Endometrium (tissue), 2 donors: ENCODE measurements at regions not wholly inside any gene's neighbourhood (a gene's known extent, or its start where the extent isn't known, plus 50 kb on each side); places are given as distances from the start of the nearest gene placed in this dataset.
A peak's percentile ranks its signal among the peaks of the same experiment; 100 is the strongest.
"Not testable (repeated sequence)": the region's sequence is repeated elsewhere in the genome, so short reads cannot be mapped to it uniquely, and the experiment has no call there.

Source experiments
- FAIRE-seq: peaks from 2 replicates; lab custom pipeline; 2012; peaks lifted over from hg19 to GRCh38; lab: Jason Lieb, UNC
- donor health status: control.
- donor health status: control.

DNA sequence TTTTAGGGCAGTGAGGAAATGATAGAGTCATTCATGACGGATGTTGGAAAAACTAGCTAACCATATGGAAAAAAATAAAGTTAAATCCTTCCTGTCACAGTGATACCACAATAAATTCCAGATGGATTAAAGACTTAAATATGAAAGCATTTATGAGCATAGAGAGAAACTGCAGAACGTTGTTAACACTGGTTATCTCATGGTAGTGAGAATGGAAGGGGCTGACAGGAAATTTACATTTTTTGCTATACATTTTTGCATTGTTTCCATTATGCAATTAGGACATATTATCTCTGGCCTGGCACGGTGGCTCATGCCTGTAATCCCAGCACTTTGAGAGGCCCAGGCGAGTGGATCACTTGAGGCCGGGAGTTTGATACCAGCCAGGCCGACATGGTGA, 130.5 kb upstream of the VOPP1 start:
- not testable (repeated sequence) for FAIRE-seq

DNA sequence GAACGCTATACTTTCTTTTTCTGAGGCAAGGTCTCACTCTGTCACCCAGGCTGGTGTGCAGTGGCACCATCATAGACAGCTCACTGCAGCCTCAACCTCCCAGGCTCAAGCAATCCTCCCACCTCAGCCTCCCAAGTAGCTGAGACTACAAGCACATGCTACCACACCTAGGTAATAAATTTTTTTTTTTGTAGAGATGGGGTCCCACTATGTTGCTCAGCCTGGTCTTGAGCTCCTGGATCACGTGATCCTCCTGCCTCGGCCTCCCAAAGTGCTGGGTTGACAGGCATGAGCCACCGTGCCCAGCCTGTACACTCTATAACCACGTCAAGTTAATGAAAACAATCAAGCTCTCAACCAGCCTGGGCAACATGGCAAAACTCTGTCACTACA, 127.1 kb upstream of the VOPP1 start:
- not testable (repeated sequence) for FAIRE-seq

DNA sequence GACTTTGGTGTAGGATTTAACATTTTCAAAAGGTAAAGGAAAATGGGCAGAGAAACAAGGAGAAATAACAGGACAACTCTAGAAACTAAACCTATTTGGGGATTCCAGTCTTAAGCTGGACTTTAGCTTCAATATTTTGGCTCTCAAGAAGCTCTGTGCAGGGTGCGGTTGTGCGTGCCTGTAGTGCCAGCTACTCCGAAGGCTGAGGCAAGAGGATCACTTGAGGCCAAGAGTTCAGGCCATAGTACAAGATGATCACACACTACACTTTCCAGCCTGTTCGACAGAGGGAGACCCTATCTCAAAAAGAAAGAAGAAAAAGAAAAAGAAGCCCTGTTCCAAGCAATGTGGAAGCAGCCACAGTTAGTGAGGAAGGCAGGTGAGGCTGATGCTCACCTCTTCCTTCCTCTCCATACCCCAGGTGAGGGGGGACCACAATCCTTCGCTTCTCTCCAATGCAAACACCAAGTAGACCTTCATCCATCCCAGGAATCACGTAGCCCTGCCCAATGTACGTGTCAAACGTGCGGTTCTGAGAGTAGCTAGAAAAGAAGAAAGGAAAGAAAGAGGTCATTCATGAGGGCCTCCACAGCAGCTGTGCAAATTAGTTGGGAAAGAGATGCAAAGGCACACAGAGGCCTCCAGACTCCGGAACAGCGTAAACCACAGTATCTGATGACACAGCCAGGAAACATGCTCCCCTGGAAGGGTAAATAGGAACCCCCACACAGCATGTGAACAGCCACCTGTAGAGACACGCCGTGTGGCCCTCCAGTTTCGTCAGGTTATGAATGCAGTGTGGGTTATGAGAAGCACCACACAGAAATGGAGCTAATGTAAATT, 126.5 kb upstream of the VOPP1 start:
- not testable (repeated sequence) for FAIRE-seq

DNA sequence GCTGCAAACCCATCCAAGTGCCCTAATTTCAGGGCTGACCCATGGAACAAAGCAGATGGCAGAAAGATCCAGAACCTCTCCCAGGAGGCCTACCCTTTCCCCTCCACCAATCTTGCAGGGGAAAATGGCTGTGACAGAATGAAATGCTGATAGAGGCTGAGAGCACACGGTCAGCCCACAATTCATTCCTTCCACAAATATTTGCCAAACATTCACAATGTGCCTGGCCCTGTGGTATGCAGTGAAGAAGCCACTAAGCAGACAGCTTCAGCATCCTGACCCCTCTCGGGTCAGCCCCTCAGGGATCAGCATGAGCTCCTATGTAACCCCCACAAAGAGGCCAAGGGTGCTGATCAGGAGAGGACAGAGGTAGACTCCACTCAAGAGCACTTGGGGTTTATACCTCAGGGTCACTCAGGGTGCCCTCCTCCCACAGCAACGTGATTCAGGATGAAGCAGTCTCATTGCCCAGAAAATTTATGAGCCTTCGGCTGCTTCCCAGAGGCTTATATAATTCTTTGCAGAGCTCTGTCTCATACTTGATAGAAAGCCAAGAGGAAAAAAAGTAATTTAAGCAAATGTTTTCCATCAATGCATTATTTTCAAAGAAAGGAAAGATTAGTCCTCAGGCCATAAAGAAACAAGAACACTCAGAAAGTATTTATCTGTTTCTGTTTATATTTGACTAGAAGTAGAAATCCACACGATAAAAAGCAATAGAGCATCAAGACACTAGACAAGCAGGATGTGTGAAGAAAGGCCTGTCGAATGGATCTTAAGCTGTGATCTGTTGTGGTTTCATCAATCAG, 123.8 kb upstream of the VOPP1 start:
- FAIRE-seq = peak; percentile 87

DNA sequence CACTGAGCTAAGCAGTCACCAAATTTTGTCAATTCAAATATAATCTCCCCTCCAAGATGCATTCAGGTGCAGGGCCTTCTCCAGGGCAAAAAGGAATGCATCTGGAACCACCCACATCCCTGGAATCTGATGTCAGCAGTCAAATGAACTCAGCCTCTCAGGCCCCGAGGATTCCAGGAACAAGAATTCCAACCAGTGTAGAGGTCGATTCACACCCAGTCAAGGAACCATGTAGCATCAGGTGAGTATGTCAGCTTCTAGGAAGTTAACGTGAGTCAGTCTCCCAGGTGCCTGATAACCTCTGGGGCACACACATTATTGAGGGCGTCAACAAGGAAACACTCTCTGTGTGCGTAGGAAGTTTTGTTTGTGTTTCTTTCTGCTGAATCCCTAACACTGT, 122.2 kb upstream of the VOPP1 start:
- not testable (repeated sequence) for FAIRE-seq

DNA sequence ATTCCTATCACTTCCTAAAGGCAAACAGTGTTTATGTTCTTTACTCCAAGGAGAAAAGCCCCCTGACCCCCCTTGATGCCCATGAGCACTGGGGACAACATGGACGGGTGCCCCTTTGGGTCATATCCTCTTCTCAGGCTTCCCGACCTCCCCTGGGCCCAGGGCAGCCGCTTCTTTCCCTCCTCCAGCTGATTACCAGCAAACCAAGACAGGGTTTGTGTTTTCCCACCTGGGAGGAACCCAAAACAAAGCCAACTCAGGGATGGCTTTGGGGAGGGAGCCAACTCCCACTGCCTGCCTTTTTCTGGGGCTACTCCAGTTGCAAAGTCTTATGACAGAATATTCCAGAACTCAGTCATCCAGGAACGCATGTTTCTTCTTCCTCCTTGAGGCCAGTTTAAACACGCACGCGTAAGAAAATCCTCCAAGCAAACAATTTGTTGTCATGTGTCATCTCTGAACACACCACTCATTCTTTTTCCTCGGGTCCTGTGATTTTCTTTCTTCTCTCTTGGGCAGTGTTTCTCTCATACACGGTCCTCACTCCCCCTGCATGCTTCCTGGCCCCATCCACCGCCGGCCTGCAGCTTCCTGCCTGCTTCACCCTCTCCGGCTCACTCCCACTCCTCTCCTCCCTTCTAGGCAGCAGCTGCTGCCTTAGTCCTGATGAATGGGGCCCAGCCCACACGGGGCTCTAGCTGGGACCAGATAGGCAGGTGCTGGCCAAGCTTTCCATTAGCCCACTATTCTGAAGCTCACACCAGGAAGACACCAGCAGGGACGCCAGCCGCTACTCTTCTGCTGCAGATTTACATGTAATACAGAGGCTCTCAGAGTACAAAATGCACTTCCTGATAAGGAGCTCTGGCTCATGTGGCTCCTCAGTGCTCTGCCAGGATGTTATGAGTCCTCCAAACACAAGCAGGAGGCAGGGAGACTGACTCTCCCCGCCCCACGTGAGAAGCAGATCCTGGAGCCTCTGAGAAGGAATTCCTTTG, 116.7 kb upstream of the VOPP1 start:
- FAIRE-seq = not testable (repeated sequence)

DNA sequence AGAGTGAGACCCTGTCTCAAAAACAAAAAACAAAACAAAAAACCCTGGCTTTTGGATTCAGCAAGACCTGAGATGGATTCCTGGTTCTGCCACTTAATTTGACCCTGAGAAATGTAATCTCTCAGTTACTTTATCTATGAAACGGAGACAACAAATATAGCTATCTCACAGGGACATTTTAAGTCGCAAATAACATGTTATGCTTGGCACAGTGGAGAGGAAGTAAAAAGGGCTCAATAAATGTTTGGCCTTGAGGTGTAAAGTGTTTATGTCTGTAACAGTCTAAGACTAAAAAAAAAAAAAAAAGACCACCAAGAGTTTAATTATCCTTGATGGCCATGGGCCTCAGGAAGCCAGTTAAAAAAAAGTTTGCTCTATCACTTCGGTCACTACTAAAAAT, 116.0 kb upstream of the VOPP1 start:
- FAIRE-seq = not testable (repeated sequence)

DNA sequence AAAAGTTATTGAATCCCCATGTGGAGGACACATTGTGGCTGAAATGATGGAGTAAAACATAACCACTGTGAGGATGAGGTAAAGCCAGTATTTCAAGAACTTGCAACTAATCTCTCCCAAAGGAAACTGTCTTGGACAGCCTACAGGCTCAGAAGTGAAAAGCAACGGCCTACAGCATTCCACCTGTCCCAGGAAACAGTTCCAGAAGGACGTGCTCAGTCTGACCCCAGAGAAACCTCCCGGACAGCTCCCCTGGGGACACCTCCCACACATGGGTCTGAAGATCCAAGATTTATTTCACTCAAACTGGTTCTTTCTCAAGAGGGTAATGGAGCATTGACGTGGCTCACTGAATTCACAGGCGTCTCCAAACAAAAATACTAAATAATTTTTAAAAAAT, 115.0 kb upstream of the VOPP1 start:
- not testable (repeated sequence) for FAIRE-seq

DNA sequence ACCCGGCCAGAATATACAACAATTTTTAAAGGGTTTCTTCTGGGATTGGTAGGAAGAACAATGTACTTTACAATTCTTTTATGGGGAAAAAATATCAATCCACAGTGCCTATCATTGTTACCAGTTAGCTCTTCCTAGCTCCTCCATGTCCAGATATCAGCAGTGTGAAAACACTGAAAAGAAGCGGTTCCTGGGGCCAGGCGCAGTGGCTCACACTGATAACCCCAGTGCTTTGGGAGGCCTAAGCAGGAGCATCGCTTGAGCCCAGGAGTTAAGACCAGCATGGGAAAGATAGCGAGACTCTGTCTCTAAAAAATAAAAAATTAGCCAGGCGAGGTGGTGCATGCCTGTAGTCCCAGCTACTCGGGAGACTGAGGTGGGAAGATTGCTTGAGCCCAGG, 114.5 kb upstream of the VOPP1 start:
- not testable (repeated sequence) for FAIRE-seq

DNA sequence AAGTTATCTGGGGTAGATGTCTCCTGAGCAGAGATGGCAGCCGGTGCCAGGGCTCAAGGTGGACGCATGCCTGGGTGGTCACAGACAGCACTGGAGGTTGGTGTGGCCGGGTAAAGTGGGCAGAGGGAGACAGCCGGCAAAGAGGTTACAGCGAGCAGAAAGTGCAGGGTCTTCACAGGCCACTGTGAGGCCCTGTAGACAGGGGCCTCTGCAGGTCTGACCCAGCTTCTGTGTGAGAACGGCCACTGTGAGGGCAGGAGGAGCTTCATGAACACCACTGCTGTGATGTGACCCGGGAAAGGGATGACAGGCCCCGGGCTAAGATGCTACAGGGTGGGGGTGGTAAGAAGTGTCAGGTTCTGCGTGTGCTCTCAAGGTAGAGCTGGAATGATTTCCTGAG, 111.2 kb upstream of the VOPP1 start:
- not testable (repeated sequence) for FAIRE-seq

DNA sequence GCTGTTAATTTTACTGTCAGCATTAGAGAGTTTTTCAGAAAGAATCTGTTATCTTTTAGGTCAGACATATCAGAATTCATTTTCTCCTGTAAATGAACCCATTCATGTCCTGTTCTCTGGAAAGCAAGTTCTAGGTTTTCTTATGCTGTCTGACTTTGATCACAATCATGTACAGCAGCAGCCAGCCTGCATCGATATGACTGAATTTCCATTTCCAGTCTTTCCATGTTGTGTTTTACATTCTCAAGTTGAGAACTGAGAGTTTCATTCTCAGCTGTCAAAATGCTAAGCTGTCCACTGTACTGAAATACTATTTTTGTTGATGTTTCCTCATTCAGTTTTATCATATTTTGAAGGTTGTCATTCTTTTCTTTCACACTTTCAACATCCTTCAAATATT, 103.3 kb upstream of the VOPP1 start:
- not testable (repeated sequence) for FAIRE-seq

DNA sequence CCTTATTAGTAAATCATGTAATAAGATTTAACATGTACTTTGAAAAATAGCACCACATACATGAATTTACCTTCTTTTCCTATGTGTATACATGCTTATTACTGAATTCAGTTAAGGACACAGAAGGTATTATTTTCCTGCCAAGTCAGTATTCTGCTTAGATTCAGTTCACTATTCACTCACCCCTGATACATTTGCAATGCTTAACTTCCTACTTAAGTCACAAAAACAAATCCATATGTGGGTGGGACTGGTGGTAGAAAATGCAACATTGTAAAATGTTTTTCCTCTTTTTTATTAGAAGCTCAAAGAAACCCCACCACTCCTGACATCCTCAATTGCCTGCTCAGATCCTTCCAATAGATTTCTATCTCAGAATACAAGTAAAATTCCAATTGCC, 101.2 kb upstream of the VOPP1 start:
- FAIRE-seq = not testable (repeated sequence)

DNA sequence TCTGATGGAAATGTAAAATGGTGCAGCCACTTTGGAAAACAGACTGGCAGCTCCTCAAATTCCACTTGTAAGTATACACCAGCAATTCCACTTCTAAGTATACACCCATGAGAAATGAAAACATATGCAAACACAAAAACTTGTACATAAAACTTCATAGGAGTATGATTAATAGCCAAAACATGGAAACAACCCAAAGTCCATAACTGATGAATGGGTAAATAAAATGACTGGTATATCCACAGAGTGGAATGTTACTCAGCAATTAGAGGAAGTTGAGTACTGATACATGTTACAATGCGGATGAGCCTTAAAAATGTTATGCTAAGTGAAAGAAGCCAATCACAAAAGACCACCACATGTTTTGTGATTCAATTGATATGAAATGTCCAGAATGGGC, 99.8 kb upstream of the VOPP1 start:
- not testable (repeated sequence) for FAIRE-seq

DNA sequence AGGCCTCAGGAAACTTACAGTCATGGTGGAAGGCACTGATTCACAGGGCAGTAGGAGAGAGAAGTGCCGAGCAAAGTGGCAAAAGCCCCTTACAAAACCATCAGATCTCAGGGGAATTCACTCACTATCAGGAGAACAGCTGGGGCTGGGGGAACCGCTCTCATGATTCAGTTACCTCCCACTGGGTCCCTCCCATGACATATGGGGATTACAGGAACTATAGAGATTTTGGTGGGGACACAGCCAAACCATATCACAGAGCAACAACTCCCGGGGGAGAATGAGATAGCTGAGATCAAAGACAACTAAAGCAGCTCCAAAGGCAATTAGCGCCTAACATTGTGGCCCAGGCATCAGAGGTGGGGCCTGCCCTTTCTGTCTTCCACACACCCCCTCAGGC, 85.4 kb upstream of the VOPP1 start:
- no peak for FAIRE-seq

DNA sequence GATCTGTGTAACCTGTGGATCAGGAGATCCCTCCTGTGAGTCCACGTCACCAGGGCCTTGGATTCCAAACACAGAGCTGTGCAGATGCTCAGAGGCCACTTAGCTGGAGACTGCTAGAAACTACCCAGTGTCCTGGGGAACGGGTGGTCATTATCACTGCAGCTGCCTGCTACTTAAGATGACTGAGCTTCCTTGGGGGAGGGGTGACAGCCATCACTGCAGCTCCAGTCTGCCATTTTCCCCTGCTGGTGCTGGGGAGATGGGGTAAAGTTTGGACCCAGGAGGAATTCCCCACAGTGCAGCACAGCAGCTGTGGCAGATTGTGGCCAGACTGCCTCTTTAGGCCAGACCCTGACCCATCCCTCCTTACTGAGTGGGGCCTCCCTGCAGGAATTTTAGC, 78.8 kb upstream of the VOPP1 start:
- FAIRE-seq = no peak

DNA sequence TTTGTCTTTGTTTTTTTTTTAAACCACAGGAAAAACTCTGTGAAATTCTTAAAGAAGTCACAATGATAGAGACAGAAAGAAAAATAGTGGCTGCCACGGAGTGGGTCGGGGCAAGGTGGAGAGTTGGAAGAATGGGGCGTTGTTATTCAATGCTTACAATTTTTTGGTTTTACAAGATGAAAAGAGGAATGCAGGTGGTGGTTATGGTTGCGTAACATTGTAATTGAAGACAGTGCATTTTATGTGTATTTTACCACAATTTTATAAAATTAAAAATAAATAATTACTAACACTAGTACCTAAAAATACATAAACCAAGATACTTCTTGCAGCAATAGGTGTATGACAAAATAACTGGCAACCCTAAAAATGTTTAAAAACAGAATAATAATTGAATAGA, 76.9 kb upstream of the VOPP1 start:
- FAIRE-seq = no peak

DNA sequence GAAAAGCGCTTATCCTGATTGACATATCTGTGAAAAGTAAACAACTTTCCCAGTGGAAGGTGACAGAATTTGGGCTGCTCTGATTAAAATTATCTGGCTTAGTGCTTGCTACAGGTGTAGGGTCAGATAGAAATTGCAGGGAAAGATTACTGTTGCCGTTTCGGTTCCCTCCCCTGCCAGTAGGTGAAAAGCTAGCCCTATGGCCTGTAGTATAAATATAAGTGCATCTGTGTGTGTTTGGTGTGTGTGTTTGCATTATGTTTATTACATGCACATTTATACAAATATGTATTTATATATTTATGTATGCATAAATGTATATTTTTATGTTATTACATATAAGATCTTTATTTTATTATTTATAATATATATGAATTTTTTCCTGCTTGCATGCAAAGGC, 72.3 kb upstream of the VOPP1 start:
- no peak for FAIRE-seq

DNA sequence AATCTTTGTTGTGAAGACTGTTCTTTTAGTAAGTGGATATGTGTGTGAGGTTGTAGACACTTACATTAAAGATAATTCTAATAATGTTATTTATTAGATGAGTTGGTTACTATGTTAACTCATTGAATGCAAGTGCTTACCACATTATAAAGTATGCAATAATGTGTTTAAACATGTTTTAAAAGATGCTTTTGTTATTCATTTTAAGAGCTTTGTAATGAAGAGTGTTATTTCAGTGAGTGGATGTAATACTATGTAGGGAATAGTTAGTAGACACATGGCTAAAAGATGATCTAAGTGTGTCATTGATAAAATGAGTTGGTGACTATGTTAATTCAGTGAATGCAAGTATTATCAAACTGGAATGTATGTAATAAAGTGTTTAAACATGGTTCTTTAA, 70.0 kb upstream of the VOPP1 start:
- no peak for FAIRE-seq

DNA sequence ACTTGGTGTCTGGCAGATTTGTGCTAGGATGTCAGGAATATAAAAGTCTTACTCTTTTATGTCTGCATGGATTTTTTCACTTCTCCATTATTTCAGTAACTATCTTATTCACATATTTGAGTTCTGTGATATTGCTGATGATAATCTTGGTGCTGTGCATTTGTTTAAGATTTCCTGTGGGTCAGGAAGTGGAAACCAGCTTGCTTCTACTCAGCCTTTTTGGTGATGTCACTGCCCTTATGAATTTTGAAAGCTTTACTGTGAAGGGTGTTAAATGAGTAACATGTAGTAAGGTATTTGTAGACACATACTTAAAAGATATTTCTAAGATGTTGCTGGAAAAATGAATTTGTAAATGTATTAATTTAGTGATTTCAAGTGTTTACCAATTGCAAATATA, 69.5 kb upstream of the VOPP1 start:
- FAIRE-seq = no peak

DNA sequence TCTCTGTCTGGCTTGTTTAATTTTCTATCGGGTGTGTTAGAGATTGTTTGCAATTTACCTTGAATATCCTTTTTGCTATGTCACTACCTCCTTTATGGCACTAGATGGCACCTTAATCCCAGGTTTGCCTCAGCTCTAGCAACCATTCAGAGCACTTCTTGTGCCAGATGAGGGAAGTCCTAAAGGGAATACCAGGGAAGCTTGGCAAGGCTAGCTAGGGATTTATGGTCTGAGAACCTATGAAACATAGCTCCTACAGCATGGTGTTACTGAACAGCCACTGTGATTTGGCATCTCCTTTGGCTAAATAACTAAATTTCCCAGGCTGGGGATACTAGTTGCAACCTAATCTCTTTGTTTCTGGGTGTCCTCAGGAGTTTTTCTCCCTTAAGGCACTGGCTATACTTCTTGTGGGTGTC, 69.0 kb upstream of the VOPP1 start:
- FAIRE-seq = peak; percentile 92

DNA sequence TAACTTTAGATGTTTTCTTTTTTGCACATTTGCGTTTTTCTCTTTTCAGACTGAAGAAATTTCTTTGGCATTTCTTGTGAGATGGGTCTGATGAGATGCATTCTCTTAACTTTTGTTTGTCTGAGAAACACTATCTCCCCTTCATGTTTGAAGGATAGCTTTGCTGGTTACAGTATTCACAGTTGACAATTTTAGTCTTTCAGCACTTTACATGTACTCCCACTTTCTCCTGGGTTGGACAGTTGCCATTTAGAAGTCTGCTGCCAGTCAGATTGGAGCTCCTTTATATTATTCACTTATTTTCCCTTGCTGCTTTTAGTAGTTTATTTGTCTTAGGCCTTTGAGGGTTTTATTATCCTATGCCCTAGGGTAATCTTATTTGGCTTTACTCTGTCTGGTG, 67.3 kb upstream of the VOPP1 start:
- FAIRE-seq = no peak

DNA sequence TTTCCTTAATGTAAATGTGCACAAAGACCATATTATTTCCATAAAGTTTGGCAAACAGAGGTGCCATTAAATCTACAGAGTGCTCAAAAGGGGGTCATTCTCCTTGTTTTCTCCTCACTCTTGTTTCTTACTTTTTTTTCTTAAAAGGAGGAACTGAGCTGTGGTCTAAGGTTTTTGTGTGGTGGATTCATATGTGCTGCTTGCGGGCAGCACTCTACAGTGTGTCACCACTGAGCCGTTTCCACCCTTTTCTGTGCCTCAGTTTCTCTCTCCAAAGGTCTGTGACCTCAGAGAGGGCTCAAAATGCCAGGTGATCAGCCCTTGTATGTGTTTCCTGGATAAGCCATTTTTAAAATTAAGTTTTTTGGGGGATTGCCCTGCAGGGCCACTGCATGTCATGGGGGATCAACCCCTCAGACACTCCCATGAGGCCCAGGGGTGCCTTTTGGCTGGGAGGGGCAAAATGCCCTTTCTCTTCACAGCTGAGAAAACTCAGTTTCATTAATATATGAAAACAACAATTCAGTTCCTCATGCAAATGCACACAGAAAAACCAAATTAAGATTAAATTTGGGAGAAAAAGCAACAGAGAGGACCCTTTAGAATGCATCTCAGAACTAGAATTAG, 56.9 kb upstream of the VOPP1 start:
- FAIRE-seq = no peak
